ENCODE measurements at regions not wholly inside any gene's neighbourhood (a gene's known extent, or its start where the extent isn't known, plus 50 kb on each side); places are given as distances from the start of the nearest gene placed in this dataset.

- TF ChIP-seq CTCF (IDR thresholded peaks at IDR 0.05; ENCODE audit: insufficient read depth, low read length): no peak
- no peak overlapping the region for H3K4me3 ChIP-seq (ENCODE audit: low read depth, low read length)
- no peak for DNase-seq (ENCODE audit: low read depth)
Measured at GRCh38 chr18:68429841-68430240, 285.1 kb downstream of the TMX3 start.

- no peak for TF ChIP-seq CTCF (IDR thresholded peaks at IDR 0.05; ENCODE audit: insufficient read depth, low read length)
- H3K4me3 ChIP-seq (ENCODE audit: low read depth, low read length): no peak overlapping the region
- DNase-seq (ENCODE audit: low read depth): no peak
Measured at GRCh38 chr18:68429111-68429510, 285.8 kb downstream of the TMX3 start.

DNA sequence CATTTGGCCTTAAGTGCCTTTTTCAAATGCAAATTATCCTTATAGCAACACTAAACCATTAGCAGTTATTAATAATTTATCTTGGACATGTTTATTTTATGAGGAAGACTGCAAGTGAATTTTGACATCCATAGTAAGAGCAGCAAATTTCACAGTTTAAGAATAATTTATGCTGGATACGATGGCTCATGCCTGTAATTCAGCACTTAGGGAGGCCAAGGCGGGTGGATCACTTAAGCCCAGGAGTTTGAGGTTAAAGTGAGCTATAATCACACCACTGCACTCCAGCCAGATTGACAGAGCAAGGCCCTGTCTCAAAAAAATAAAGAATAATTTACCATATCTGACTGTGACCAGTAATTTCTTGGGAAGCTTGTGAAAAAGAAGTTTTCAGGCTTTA is 286.2 kb downstream of the TMX3 start:
- no peak overlapping the region for H3K4me3 ChIP-seq (ENCODE audit: low read depth, low read length)
- DNase-seq (ENCODE audit: low read depth): no peak
- TF ChIP-seq CTCF (IDR thresholded peaks at IDR 0.05; ENCODE audit: insufficient read depth, low read length): no peak

- no peak overlapping the region for H3K4me3 ChIP-seq (ENCODE audit: low read depth, low read length)
- no peak for TF ChIP-seq CTCF (IDR thresholded peaks at IDR 0.05; ENCODE audit: insufficient read depth, low read length)
- peak; percentile 73 for DNase-seq (ENCODE audit: low read depth)
Measured at GRCh38 chr18:68427951-68428401, 286.9 kb downstream of the TMX3 start.

GRCh38 chr18:68426731-68427315 is 288.1 kb downstream of the TMX3 start:
- no peak for TF ChIP-seq CTCF (IDR thresholded peaks at IDR 0.05; ENCODE audit: insufficient read depth, low read length)
- no peak overlapping the region for H3K4me3 ChIP-seq (ENCODE audit: low read depth, low read length)
- peak; percentile 60 for DNase-seq (ENCODE audit: low read depth)

DNA sequence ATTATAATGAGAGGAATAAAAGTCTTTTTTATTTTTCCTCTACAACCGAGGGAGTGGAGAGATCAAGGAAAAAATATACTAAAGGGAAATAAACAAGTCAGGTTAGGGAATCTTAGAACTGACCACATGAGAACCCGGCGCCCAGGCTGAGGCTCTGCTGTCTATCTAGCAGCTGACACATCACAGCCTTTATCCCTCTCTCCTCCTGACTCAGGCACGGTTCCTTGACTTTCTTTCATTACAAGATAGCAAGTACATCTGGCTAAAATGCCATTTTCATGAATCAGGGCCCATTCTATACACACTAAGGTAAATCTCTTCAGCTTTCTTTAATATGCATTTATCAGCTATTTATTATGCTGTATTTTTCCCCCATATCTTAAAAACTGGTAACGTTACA is 296.0 kb downstream of the TMX3 start:
- no peak for TF ChIP-seq CTCF (IDR thresholded peaks at IDR 0.05; ENCODE audit: insufficient read depth, low read length)

More for the DNA sequence above, 296.0 kb downstream of the TMX3 start:
- DNase-seq (ENCODE audit: low read depth): peak; percentile 47
- H3K4me3 ChIP-seq (ENCODE audit: low read depth, low read length): no peak overlapping the region
